ENCODE measurements at regions not wholly inside any gene's neighbourhood (a gene's known extent, or its start where the extent isn't known, plus 50 kb on each side); places are given as distances from the start of the nearest gene placed in this dataset.

GRCh38 chr9:115216873-115217272, 98.9 kb upstream of the TNC start:
- no peak for TF ChIP-seq CTCF (IDR thresholded peaks at IDR 0.05; ENCODE audit: borderline replicate concordance, insufficient read depth, low read depth, low read length)
- H3K4me3 ChIP-seq (ENCODE audit: low read depth, low read length), result no peak overlapping the region

- no peak for TF ChIP-seq CTCF (IDR thresholded peaks at IDR 0.05; ENCODE audit: borderline replicate concordance, insufficient read depth, low read depth, low read length)
Observed at GRCh38 chr9:115220319-115221005, 102.5 kb upstream of the TNC start.

GRCh38 chr9:115223471-115223870, 105.5 kb upstream of the TNC start:
- TF ChIP-seq CTCF (IDR thresholded peaks at IDR 0.05; ENCODE audit: borderline replicate concordance, insufficient read depth, low read depth, low read length), result no peak
- no peak overlapping the region for H3K4me3 ChIP-seq (ENCODE audit: low read depth, low read length)

More at GRCh38 chr9:115220319-115221005, 102.5 kb upstream of the TNC start:
- H3K4me3 ChIP-seq (ENCODE audit: low read depth, low read length), result no peak overlapping the region

GRCh38 chr9:115225459-115226116, 107.6 kb upstream of the TNC start:
- no peak overlapping the region for H3K4me3 ChIP-seq (ENCODE audit: low read depth, low read length)
- no peak for TF ChIP-seq CTCF (IDR thresholded peaks at IDR 0.05; ENCODE audit: borderline replicate concordance, insufficient read depth, low read depth, low read length)

- no peak overlapping the region for H3K4me3 ChIP-seq (ENCODE audit: low read depth, low read length)
- TF ChIP-seq CTCF (IDR thresholded peaks at IDR 0.05; ENCODE audit: borderline replicate concordance, insufficient read depth, low read depth, low read length), result no peak
Observed at GRCh38 chr9:115226152-115226551, 108.2 kb upstream of the TNC start.

GRCh38 chr9:115229496-115229895, 111.5 kb upstream of the TNC start:
- no peak overlapping the region for H3K4me3 ChIP-seq (ENCODE audit: low read depth, low read length)
- no peak for TF ChIP-seq CTCF (IDR thresholded peaks at IDR 0.05; ENCODE audit: borderline replicate concordance, insufficient read depth, low read depth, low read length)
